HG03066 (cell line): ENCODE measurements at regions not wholly inside any gene's neighbourhood (a gene's known extent, or its start where the extent isn't known, plus 50 kb on each side); places are given as distances from the start of the nearest gene placed in this dataset.

Experiments used
- ATAC-seq: cut with Tn5 transposase; IDR thresholded peaks from one replicate; pipeline ENCODE4 v1.9.1; 2021; ENCODE audit warnings: low read depth; ENCODE audit not compliant: unreplicated experiment

DNA sequence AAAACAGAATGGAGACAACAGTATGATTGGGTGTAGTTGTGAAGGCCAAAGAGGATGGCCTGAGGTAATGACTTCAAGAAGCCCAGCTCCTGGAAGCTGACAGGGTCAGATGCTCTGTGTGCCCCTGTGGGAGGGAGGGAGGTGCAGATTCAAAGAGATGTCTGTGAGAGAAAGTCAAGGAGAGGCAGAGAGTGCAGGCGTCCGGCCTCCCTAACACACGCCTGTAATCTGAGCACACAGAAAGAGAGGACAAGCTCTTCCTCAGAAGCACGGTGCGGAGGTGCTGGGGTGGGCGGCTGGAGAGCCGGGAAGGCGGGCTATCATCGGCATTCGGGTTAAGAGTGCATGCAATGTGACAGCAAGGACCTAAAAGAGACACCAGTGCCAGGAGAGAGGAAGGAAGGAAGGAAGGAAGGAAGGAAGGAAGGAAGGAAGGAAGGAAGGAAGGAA lies 238.2 kb upstream of the HES1 start:
- ATAC-seq: no peak

GRCh38 chr3:193899001-193899400 lies 236.9 kb upstream of the HES1 start:
- ATAC-seq: no peak

- no peak for ATAC-seq
Observed at GRCh38 chr3:193901007-193901406, 234.9 kb upstream of the HES1 start.

DNA sequence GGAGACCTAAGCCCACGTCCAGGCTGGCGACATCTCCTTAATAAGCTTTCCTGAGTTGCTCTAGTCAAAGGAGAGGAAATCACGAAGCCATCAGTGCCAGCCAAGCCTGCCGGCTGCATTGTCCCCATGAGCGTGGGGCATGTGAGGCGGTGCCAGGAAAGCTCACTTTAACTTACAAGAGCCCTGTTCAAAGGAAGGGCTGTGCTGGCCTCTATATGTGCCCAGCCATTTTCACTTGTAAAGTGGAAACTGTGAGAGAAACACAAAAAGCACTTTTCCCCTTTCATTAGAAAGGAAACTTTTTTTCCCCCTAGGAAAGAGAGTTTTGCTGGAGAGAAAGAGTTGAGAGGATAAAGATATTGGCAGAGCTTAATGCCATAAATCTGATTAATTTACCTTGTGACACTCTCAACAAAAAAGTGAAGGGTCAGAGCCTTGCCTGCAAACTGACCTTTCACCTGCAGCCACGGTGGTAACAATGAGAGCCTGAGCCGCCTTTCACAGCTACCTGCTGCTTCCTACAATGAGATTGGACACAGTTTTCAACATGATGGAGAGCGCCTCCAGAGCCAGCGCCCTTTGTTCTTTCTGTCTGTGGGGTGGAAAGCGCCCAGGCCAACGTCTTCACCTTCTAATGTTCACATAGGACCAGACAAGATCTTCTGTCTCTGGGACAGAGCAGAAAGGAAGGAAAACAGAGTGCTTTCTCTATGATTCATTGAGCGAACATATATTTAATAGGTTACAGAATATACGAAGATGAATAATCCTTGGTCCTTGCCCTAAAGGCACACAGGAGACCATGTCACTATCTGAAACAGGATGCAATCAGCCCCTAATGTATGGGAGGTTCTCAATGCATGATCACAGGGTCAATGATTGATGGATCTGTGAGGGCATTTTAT lies 233.1 kb upstream of the HES1 start:
- ATAC-seq: no peak

DNA sequence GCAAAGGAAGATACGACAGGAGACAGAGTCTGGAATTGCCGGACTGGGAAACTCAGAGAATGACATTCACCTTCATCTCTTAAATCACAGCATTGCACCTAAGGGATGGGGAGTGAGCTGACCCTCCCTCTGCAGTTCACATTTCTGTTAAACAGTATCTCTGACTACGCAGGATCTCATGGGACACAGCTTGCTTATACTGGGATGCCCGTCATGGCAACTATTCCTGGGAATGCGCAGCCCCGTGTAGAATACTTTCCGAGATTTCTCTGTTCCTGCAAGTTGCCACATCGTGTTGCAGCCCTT lies 232.5 kb upstream of the HES1 start:
- no peak for ATAC-seq

DNA sequence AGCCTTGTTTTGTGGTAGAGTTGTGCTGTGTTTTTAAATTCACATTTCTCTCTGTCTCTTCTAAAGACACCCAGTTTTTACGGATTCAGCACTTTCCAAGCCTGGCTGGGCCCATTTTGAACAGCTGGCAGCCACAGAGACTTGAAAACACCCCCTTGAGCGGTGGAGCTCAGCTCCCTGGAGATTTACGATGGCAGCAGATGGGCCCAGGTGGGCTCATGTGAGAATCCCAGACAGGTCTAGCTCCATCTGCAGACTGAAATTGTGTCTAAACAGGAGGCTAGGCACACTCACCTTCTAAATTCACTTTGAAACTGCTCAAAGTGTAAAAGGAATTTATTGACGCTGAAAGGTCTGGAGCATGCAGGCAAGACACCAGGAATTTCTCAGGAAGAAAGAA lies 232.0 kb upstream of the HES1 start:
- no peak for ATAC-seq

GRCh38 chr3:193905541-193906396 lies 230.2 kb upstream of the HES1 start:
- no peak for ATAC-seq

DNA sequence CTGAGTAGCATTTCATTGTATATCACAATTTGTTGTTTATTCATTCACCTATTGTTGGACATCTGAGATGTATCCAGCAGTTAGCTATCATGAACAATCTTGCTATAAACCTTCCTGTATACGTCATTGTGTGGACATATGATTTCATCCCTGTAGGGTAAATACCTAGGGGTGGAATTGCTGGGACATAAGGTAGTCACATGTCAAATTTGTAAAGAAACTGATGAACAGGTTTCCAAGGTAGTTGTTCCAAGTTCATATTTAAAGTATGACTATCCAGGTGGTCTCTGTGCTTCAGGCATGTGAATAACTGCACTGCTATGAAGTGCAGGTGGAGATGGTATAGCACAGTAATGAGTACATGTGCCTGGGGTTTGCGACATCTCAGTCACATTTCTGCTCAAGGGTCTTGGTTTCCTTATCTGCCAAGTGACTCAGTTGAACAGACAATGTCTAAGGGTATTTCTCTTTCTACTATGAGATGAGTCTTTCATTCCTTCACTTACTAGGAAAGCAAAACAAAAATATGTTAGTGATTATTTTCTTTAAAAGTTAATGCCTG lies 229.0 kb upstream of the HES1 start:
- ATAC-seq: no peak

DNA sequence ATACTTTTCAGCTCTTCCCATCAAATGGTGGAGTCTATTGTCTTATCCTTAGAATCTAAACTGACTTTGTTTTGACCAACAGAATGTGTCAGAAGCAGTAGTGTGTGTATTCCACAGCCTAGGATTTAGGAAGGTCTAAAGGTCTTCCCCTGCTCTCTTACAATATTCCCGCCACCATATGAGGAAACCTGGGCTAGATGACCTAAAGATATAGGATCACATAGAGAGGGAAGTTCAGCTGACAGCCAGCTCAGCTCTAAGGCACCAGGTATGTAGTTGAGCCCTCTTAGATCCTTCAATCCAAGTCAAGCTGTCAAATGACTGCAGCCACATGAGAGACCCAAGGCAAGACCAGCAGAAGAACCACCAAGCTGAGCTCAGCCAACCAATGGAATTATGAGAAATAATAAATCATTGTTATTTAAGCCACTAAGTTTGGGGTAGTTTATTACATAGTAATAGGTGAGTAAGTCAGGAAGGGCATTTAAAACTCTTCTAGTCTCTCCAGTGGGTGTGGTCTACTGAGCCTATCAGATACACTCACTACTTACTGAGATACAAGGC lies 227.7 kb upstream of the HES1 start:
- ATAC-seq: no peak

DNA sequence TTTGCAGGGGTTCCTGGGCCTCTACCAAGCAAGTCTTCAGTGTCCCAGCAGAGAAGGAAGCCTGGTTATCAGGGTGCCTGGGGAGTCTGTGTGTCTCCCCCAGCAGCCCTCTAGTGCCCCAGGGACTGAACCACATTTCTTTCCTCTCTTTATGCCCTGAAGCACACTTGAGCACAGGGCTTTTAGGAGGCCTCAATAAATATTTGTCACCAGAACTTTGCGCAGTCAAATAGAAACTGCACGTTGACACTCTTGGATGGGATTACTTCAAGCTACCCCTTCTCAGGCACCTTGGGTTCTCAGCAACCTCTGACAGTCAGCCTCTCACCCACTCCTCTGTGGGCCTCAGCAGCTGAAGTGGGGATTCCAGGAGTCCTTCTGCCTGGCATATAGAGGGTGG lies 226.6 kb upstream of the HES1 start:
- ATAC-seq: no peak

- no peak for ATAC-seq
Observed at GRCh38 chr3:193910310-193910709, 225.6 kb upstream of the HES1 start.

GRCh38 chr3:193910886-193911738 lies 224.8 kb upstream of the HES1 start:
- ATAC-seq: no peak

- ATAC-seq: no peak
Observed at GRCh38 chr3:193911784-193912340, 224.1 kb upstream of the HES1 start.

DNA sequence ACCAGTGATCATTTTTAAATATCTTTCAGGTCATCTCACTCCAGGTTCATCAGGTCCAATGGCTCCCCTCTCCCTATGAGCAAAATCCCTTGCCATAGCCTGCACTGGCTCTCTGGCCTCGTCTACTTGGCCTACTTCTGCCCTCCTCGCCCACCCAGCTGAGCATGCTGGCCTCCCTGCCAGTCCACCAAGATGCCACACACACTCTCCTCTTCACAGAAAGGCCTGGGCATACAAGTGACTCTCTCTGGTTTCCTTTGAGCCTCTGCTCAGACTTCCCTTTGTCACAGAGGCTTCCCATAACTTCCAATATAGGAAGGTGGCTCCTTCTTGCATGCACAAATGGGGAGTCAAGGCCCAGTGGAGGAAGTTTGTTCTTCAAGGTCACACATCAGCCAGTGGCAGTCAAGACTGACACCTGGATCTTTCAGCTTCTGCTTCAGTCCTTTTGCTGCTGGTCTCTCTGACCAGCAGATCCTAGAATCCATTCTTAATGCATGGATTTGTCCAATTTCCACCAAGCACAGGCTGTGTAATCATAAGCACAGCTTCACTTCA lies 223.2 kb upstream of the HES1 start:
- ATAC-seq: no peak

- no peak for ATAC-seq
Observed at GRCh38 chr3:193914602-193915001, 221.3 kb upstream of the HES1 start.

- ATAC-seq: no peak
Observed at GRCh38 chr3:193915099-193915498, 220.8 kb upstream of the HES1 start.

GRCh38 chr3:193915613-193916012 lies 220.3 kb upstream of the HES1 start:
- ATAC-seq: no peak

DNA sequence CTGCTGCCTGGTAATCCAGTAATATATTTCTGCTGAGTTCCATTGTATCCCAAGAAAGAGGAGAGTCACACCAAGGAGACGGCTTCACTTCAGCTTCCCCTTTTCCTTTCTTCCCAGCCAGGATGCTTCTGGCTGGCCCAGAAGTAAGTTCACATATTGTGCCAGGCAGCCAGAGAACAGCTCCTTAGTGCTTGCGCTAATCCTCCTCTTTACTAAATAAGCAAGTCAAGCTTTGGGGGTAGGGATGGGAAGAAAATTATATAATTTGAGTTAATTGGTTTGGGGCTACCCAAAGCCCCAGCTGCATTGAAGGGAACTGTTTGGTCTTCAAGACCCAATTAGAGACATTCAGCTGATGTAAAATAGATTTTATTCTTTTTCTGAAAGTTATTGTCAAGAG lies 218.8 kb upstream of the HES1 start:
- no peak for ATAC-seq

DNA sequence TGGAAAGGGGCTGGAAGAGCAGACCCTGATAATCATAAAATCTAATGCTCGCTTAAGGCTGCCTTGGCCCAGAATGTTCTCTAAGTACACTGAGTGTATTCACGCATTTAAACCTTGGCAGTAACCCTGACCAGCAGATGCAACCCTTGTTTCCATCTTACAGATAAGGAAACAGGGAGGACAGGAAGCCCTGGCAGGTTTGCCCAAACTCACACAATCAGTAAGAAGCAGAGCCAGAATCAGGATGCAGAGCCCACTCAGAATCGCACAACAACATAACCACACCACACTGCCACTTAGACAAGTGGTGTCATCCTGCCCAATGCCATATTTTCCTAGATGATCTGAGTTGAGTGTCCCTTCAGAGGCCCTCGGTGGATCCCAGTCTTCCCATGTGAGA lies 214.5 kb upstream of the HES1 start:
- no peak for ATAC-seq
